ENCODE measurements at regions not wholly inside any gene's neighbourhood (a gene's known extent, or its start where the extent isn't known, plus 50 kb on each side); places are given as distances from the start of the nearest gene placed in this dataset.

DNA sequence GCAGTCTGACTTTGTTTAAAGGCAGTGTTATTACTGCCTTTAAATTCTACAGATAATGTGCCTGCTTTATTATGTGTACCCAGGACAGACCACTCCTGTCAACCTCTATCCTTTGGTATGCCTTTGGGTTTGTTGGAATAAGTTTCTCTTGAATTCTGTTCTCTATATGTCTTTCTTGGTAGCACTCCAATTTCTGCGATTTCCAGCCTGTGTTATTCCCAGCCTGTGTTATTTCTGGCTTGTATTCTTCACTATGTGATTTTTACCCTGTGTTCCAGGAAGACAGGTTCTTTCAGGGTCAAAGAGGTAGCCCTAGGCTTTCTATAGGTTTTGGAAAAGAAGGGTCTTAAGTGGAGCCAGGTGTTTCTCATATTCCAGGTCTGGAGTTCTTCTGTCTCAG lies 407.4 kb upstream of the AZI2 start:
- CTCF ChIA-PET, result no interaction called here
- POLR2A ChIA-PET, result no interaction called here

DNA sequence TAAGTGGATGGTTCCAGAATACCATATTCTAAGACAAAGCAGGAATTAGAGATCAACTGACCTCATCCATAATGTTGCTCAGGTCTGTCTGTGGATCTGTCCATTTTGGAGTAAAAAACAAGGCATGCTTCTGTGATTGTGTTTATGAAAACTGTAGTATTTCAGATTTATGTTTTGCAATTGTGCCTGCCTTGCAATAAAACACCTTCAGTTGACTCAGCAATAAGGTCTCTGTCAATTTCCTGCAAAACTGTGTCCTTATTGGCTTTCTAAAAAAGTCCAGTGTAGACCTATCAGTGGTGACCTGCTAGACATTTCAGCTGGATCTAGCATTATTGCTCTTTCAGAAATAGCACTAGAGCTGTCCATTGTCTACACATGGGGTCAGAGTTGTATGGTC lies 409.5 kb upstream of the AZI2 start:
- Histone ChIP-seq H3K27ac (ENCODE audit: low read depth in 1 of 2, low read length in 2 of 2) (no peak overlapping the region), H3K4me3 (ENCODE audit: low read length) (no peak overlapping the region), H3K27me3 (ENCODE audit: control insufficient read depth in 1 of 2, insufficient read depth in 2 of 2, low read length in 2 of 2) (no peaks in the 10 kb centered on the region), H3K4me1 (ENCODE audit: insufficient read depth, low read length) (no peaks in the 10 kb centered on the region), H3K9me3 (ENCODE audit: control insufficient read depth in 1 of 2, insufficient read depth in 1 of 2, low read length in 2 of 2) (peaks cover 0 to 4% of the 10 kb centered on the region in 2 experiments), H3K36me3 (ENCODE audit: insufficient read depth, low read length) (no peaks in the 10 kb centered on the region)
- intact Hi-C loops (cut with DNase I, micrococcal nuclease), result no loop called here
- H3K4me3 Mint-ChIP-seq, result no peak overlapping the region
- H3K4me1 Mint-ChIP-seq (ENCODE audit: low read depth), result no peaks in the 10 kb centered on the region
- TF ChIP-seq, protein P1, sequence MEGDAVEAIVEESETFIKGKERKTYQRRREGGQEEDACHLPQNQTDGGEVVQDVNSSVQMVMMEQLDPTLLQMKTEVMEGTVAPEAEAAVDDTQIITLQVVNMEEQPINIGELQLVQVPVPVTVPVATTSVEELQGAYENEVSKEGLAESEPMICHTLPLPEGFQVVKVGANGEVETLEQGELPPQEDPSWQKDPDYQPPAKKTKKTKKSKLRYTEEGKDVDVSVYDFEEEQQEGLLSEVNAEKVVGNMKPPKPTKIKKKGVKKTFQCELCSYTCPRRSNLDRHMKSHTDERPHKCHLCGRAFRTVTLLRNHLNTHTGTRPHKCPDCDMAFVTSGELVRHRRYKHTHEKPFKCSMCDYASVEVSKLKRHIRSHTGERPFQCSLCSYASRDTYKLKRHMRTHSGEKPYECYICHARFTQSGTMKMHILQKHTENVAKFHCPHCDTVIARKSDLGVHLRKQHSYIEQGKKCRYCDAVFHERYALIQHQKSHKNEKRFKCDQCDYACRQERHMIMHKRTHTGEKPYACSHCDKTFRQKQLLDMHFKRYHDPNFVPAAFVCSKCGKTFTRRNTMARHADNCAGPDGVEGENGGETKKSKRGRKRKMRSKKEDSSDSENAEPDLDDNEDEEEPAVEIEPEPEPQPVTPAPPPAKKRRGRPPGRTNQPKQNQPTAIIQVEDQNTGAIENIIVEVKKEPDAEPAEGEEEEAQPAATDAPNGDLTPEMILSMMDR (IDR thresholded peaks at IDR 0.05), result no peak
- H3K27me3 Mint-ChIP-seq, result no peaks in the 10 kb centered on the region
- H3K9me3 Mint-ChIP-seq, result peaks cover 3% of the 10 kb centered on the region
- no peak overlapping the region for H3K27ac Mint-ChIP-seq
- ATAC-seq (ENCODE audit: poor library complexity) (no peak), DNase-seq (no peak)
- ChIA-PET CTCF (no interaction called here), POLR2A (no interaction called here)
- no peaks in the 10 kb centered on the region for H3K36me3 Mint-ChIP-seq (ENCODE audit: low read depth)

More for the DNA sequence above, 407.4 kb upstream of the AZI2 start:
- no peaks in the 10 kb centered on the region for H3K4me1 ChIP-seq (ENCODE audit: insufficient read depth, low read length)
- H3K27me3 Mint-ChIP-seq, result no peaks in the 10 kb centered on the region
- H3K27ac ChIP-seq (ENCODE audit: low read depth in 1 of 2, low read length in 2 of 2), result no peak overlapping the region
- peaks cover 9% of the 10 kb centered on the region for H3K9me3 Mint-ChIP-seq
- no peak overlapping the region for H3K4me3 ChIP-seq (ENCODE audit: low read length)
- H3K9me3 ChIP-seq (ENCODE audit: control insufficient read depth in 1 of 2, insufficient read depth in 1 of 2, low read length in 2 of 2), result peaks cover 0 to 4% of the 10 kb centered on the region in 2 experiments
- no peaks in the 10 kb centered on the region for H3K4me1 Mint-ChIP-seq (ENCODE audit: low read depth)
- no peak overlapping the region for H3K27ac Mint-ChIP-seq
- intact Hi-C loops (cut with DNase I, micrococcal nuclease), result no loop called here
- DNase-seq (no peak), ATAC-seq (ENCODE audit: poor library complexity) (no peak)
- TF ChIP-seq, protein P1 (IDR thresholded peaks at IDR 0.05), result no peak
- no peak overlapping the region for H3K4me3 Mint-ChIP-seq
- H3K36me3 ChIP-seq (ENCODE audit: insufficient read depth, low read length), result no peaks in the 10 kb centered on the region
- H3K27me3 ChIP-seq (ENCODE audit: control insufficient read depth in 1 of 2, insufficient read depth in 2 of 2, low read length in 2 of 2), result no peaks in the 10 kb centered on the region
- H3K36me3 Mint-ChIP-seq (ENCODE audit: low read depth), result no peaks in the 10 kb centered on the region

DNA sequence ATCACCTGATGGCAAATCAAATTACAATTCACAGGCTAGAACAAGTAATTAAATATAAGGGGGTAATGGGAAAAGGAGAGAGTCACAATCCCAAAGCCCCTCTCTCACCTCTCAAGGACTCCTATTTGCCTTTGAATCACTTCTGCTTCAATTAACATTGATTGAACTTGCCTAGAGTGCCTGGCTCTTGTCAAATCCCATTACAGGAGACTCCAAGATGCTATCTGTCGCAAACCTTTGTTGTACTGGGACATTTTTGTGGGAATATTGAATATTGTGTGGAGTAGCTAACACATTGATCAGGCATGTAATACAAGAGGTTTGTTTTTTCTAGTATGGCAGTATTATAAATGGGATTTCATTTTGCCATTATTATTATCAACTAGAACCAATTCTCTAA lies 412.8 kb upstream of the AZI2 start:
- DNase-seq (no peak), ATAC-seq (ENCODE audit: poor library complexity) (no peak)
- intact Hi-C loops (cut with DNase I, micrococcal nuclease), result no loop called here
- Histone ChIP-seq H3K27ac (ENCODE audit: low read depth in 1 of 2, low read length in 2 of 2) (no peak overlapping the region), H3K9me3 (ENCODE audit: control insufficient read depth in 1 of 2, insufficient read depth in 1 of 2, low read length in 2 of 2) (peaks cover 0 to 4% of the 10 kb centered on the region in 2 experiments), H3K27me3 (ENCODE audit: control insufficient read depth in 1 of 2, insufficient read depth in 2 of 2, low read length in 2 of 2) (no peaks in the 10 kb centered on the region), H3K4me1 (ENCODE audit: insufficient read depth, low read length) (no peaks in the 10 kb centered on the region), H3K36me3 (ENCODE audit: insufficient read depth, low read length) (no peaks in the 10 kb centered on the region), H3K4me3 (ENCODE audit: low read length) (no peak overlapping the region)
- no peaks in the 10 kb centered on the region for H3K4me1 Mint-ChIP-seq (ENCODE audit: low read depth)
- no peak overlapping the region for H3K27ac Mint-ChIP-seq
- no peak overlapping the region for H3K4me3 Mint-ChIP-seq
- H3K9me3 Mint-ChIP-seq, result peaks cover under 1% of the 10 kb centered on the region
- TF ChIP-seq, protein P1 (IDR thresholded peaks at IDR 0.05), result no peak
- ChIA-PET CTCF (no interaction called here), POLR2A (no interaction called here)
- no peaks in the 10 kb centered on the region for H3K36me3 Mint-ChIP-seq (ENCODE audit: low read depth)
- H3K27me3 Mint-ChIP-seq, result peaks cover 5% of the 10 kb centered on the region
